T-cell (primary cell): ENCODE measurements at regions not wholly inside any gene's neighbourhood (a gene's known extent, or its start where the extent isn't known, plus 50 kb on each side); places are given as distances from the start of the nearest gene placed in this dataset.

ENCODE experiments used
- ATAC-seq, 4 experiments: fragments of 200-7000 bp in 3 of 4; fragments of 150-1000 bp in 1 of 4; cut with Tn5 transposase; replicated peaks in 1 of 4; 1 replicate in 3 of 4; 2 replicates in 1 of 4; pipeline ENCODE4 v1.10.0; 2021; ENCODE audit warnings: moderate library complexity in 3 of 4, mild to moderate bottlenecking in 2 of 4, moderate number of reproducible peaks in 1 of 4
- CTCF ChIA-PET, 2 donors: fragments of 300-600 bp; sonication (Branson Sonifier 250); formaldehyde crosslinking; loops; one replicate each; lab custom pipeline; 2022; ENCODE audit warnings: antibody characterized with exemption in 2 of 2; lab: Charles Lee
- POLR2A ChIA-PET, 2 donors: fragments of 300-600 bp; sonication (Branson Sonifier 250); formaldehyde crosslinking; loops; one replicate each; lab custom pipeline; 2022; ENCODE audit warnings: antibody characterized with exemption in 2 of 2; lab: Charles Lee
- DNase-seq, 35 experiments: peaks; one replicate each; pipeline versions ENCODE4 v3.0.0 to v3.0.0-alpha.2; 2013 to 2023
- H3K27ac ChIP-seq: one replicate; pipeline ENCODE4 v1.5.1; 2013; ENCODE audit warnings: low read length
- H3K27me3 ChIP-seq, 2 experiments: replicated peaks in 1 of 2; 1 replicate in 1 of 2; 2 replicates in 1 of 2; pipeline versions ENCODE4 v1.6.1 to v1.7.0; 2013; ENCODE audit warnings: low read length in 1 of 2, mixed read lengths in 1 of 2; ENCODE audit not compliant: control insufficient read depth in 2 of 2, insufficient read depth in 2 of 2; ENCODE audit errors: extremely low read depth in 1 of 2
- H3K36me3 ChIP-seq, 2 donors: 1 replicate in 1 of 2; 2 replicates in 1 of 2; pipeline versions ENCODE4 v1.6.1 to v1.7.0; 2013; ENCODE audit warnings: low read length in 1 of 2; ENCODE audit not compliant: control insufficient read depth in 2 of 2, insufficient read depth in 1 of 2; ENCODE audit errors: extremely low read depth in 1 of 2
- H3K4me1 ChIP-seq, 2 experiments: 1 replicate in 1 of 2; 2 replicates in 1 of 2; pipeline versions ENCODE4 v1.6.1 to v1.7.0; 2013; ENCODE audit warnings: low read length in 2 of 2, mixed read lengths in 1 of 2; ENCODE audit not compliant: insufficient read depth in 2 of 2, control insufficient read depth in 1 of 2; ENCODE audit errors: extremely low read depth in 1 of 2
- H3K4me3 ChIP-seq, 2 donors: 1 replicate in 1 of 2; 2 replicates in 1 of 2; pipeline versions ENCODE4 v1.5.1 to v1.7.0; 2013; ENCODE audit warnings: mild to moderate bottlenecking in 2 of 2, low read length in 1 of 2, moderate library complexity in 1 of 2; ENCODE audit not compliant: control insufficient read depth in 1 of 2; ENCODE audit errors: extremely low read depth in 1 of 2
- H3K9me3 ChIP-seq: 2 replicates; pipeline ENCODE4 v1.7.0; 2013
- H3K27ac Mint-ChIP-seq, 2 donors: one replicate each; pipeline ENCODE4 v1.8.0; 2020 to 2021; ENCODE audit warnings: mild to moderate bottlenecking in 2 of 2, mixed read lengths in 2 of 2
- H3K27me3 Mint-ChIP-seq, 2 donors: one replicate each; pipeline ENCODE4 v1.8.0; 2021 to 2022; ENCODE audit warnings: mixed read lengths in 2 of 2
- H3K36me3 Mint-ChIP-seq: one replicate; pipeline ENCODE4 v1.8.0; 2021; ENCODE audit warnings: mixed read lengths
- H3K4me1 Mint-ChIP-seq, 3 donors: one replicate each; pipeline ENCODE4 v1.8.0; 2020 to 2022; ENCODE audit warnings: mixed read lengths in 3 of 3, mild to moderate bottlenecking in 1 of 3
- H3K4me3 Mint-ChIP-seq, 3 donors: one replicate each; pipeline ENCODE4 v1.8.0; 2020 to 2022; ENCODE audit warnings: mild to moderate bottlenecking in 3 of 3, mixed read lengths in 3 of 3, moderate library complexity in 3 of 3
- H3K9me3 Mint-ChIP-seq, 3 donors: one replicate each; pipeline ENCODE4 v1.8.0; 2020 to 2022; ENCODE audit warnings: mixed read lengths in 3 of 3
- WGBS: methylation state at CpG from one replicate; pipeline ENCODE4 v1.1.5; 2013; ENCODE audit warnings: missing lambda C conversion rate; ENCODE audit not compliant: insufficient coverage; 5-methylcytosine and 5-hydroxymethylcytosine counted together

- H3K9me3 Mint-ChIP-seq, result peaks cover 9 to 19% (median 16%) of the 10 kb centered on the region in 3 donors
- CTCF ChIA-PET, result interaction anchor here in 1 of 2 donors (0.5 kb wide), 1 partner anchor 8 kb away, joined by 5 read pairs; no protein-coding TSS in a partner anchor
- H3K27ac Mint-ChIP-seq, result no peak overlapping the region
- WGBS, result 100% methylated on average over 3 of the region's 5 CpGs
- Histone ChIP-seq H3K36me3 (no peaks in the 10 kb centered on the region), H3K9me3 (no peaks in the 10 kb centered on the region), H3K27ac (no peak overlapping the region), H3K4me3 (no peak overlapping the region), H3K27me3 (peaks cover 0 to 10% of the 10 kb centered on the region in 2 experiments), H3K4me1 (no peaks in the 10 kb centered on the region)
- H3K4me1 Mint-ChIP-seq, result no peaks in the 10 kb centered on the region
- no peak overlapping the region for H3K4me3 Mint-ChIP-seq
- ATAC-seq (no peak), DNase-seq (no peak)
- POLR2A ChIA-PET, result no interaction called here
- no peaks in the 10 kb centered on the region for H3K36me3 Mint-ChIP-seq
- peaks cover 6 to 10% of the 10 kb centered on the region in 2 donors for H3K27me3 Mint-ChIP-seq
Observed at GRCh38 chr20:23242556-23243180, 107.9 kb upstream of the NXT1 start.

DNA sequence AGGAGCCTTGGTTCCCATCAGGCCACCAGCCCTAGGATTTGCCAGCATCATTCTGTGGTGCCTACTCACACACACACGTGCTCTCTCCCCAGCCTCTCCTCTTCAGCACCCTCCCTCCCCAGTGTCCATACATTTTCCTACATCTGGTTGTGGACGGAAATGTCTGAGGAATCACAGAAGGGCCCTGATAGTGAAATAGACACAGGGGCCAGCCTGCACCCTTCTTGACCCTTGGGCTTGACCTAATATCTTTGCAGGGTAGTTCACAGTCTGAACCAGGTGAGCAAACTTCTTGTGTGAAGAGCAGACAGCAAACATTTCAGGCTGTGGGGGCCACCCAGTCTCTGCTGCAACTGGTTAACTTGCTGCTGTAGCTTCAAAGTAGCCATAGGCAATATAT lies 108.5 kb upstream of the NXT1 start:
- H3K36me3 ChIP-seq, result no peaks in the 10 kb centered on the region
- Mint-ChIP-seq H3K36me3 (no peaks in the 10 kb centered on the region), H3K4me3 (no peak overlapping the region), H3K27ac (no peak overlapping the region), H3K9me3 (peaks cover 15 to 23% (median 21%) of the 10 kb centered on the region in 3 donors), H3K4me1 (no peaks in the 10 kb centered on the region), H3K27me3 (peaks cover 6 to 10% of the 10 kb centered on the region in 2 donors)
- 86% methylated on average over 1 of the region's 2 CpGs for WGBS
- DNase-seq (no peak), ATAC-seq (no peak)
- H3K4me3 ChIP-seq, result no peak overlapping the region
- no peak overlapping the region for H3K27ac ChIP-seq
- H3K27me3 ChIP-seq, result peaks cover 0 to 10% of the 10 kb centered on the region in 2 experiments
- CTCF ChIA-PET, result interaction anchor here in 1 of 2 donors (0.5 kb wide), 1 partner anchor 8 kb away, joined by 5 read pairs; no protein-coding TSS in a partner anchor
- no peaks in the 10 kb centered on the region for H3K9me3 ChIP-seq
- POLR2A ChIA-PET, result no interaction called here
- H3K4me1 ChIP-seq, result no peaks in the 10 kb centered on the region

GRCh38 chr20:23241416-23241815 lies 109.2 kb upstream of the NXT1 start:
- H3K9me3 Mint-ChIP-seq, result peaks cover 16 to 23% (median 21%) of the 10 kb centered on the region in 3 donors
- Histone ChIP-seq H3K27ac (no peak overlapping the region), H3K27me3 (peaks cover 0 to 10% of the 10 kb centered on the region in 2 experiments), H3K4me1 (no peaks in the 10 kb centered on the region), H3K4me3 (no peak overlapping the region), H3K9me3 (no peaks in the 10 kb centered on the region), H3K36me3 (no peaks in the 10 kb centered on the region)
- POLR2A ChIA-PET, result no interaction called here
- CTCF ChIA-PET, result no interaction called here
- no peak overlapping the region for H3K4me3 Mint-ChIP-seq
- WGBS, result 83% methylated on average over 1 of the region's 3 CpGs
- H3K36me3 Mint-ChIP-seq, result no peaks in the 10 kb centered on the region
- DNase-seq, result no peak
- H3K27me3 Mint-ChIP-seq, result peaks cover 6 to 10% of the 10 kb centered on the region in 2 donors
- no peak overlapping the region for H3K27ac Mint-ChIP-seq
- ATAC-seq, result no peak
- H3K4me1 Mint-ChIP-seq, result no peaks in the 10 kb centered on the region

- H3K27me3 ChIP-seq, result peaks cover 0 to 10% of the 10 kb centered on the region in 2 experiments
- H3K4me1 Mint-ChIP-seq, result no peaks in the 10 kb centered on the region
- no peak overlapping the region for H3K4me3 ChIP-seq
- peaks cover 17 to 23% (median 21%) of the 10 kb centered on the region in 3 donors for H3K9me3 Mint-ChIP-seq
- DNase-seq, result no peak
- H3K36me3 ChIP-seq, result no peaks in the 10 kb centered on the region
- H3K4me1 ChIP-seq, result no peaks in the 10 kb centered on the region
- no peak overlapping the region for H3K27ac Mint-ChIP-seq
- H3K27me3 Mint-ChIP-seq, result peaks cover 5 to 9% of the 10 kb centered on the region in 2 donors
- no peak overlapping the region for H3K4me3 Mint-ChIP-seq
- no peak overlapping the region for H3K27ac ChIP-seq
- POLR2A ChIA-PET, result no interaction called here
- ATAC-seq, result no peak
- H3K9me3 ChIP-seq, result no peaks in the 10 kb centered on the region
- CTCF ChIA-PET, result no interaction called here
- no peaks in the 10 kb centered on the region for H3K36me3 Mint-ChIP-seq
- WGBS, result no CpG with 5 or more reads among the region's 1 CpG
Observed at GRCh38 chr20:23240519-23240918, 110.1 kb upstream of the NXT1 start.

- Mint-ChIP-seq H3K36me3 (no peaks in the 10 kb centered on the region), H3K4me3 (no peak overlapping the region), H3K9me3 (peaks cover 21 to 31% (median 27%) of the 10 kb centered on the region in 3 donors), H3K27ac (no peak overlapping the region), H3K27me3 (peaks cover 0 to 4% of the 10 kb centered on the region in 2 donors), H3K4me1 (no peaks in the 10 kb centered on the region)
- H3K4me1 ChIP-seq, result no peaks in the 10 kb centered on the region
- no peak overlapping the region for H3K27ac ChIP-seq
- DNase-seq (no peak), ATAC-seq (no peak)
- H3K4me3 ChIP-seq, result no peak overlapping the region
- H3K27me3 ChIP-seq, result peaks cover 0 to 10% of the 10 kb centered on the region in 2 experiments
- ChIA-PET CTCF (no interaction called here), POLR2A (no interaction called here)
- H3K36me3 ChIP-seq, result no peaks in the 10 kb centered on the region
- no peaks in the 10 kb centered on the region for H3K9me3 ChIP-seq
Observed at GRCh38 chr20:23237201-23237600, 113.4 kb upstream of the NXT1 start.

DNA sequence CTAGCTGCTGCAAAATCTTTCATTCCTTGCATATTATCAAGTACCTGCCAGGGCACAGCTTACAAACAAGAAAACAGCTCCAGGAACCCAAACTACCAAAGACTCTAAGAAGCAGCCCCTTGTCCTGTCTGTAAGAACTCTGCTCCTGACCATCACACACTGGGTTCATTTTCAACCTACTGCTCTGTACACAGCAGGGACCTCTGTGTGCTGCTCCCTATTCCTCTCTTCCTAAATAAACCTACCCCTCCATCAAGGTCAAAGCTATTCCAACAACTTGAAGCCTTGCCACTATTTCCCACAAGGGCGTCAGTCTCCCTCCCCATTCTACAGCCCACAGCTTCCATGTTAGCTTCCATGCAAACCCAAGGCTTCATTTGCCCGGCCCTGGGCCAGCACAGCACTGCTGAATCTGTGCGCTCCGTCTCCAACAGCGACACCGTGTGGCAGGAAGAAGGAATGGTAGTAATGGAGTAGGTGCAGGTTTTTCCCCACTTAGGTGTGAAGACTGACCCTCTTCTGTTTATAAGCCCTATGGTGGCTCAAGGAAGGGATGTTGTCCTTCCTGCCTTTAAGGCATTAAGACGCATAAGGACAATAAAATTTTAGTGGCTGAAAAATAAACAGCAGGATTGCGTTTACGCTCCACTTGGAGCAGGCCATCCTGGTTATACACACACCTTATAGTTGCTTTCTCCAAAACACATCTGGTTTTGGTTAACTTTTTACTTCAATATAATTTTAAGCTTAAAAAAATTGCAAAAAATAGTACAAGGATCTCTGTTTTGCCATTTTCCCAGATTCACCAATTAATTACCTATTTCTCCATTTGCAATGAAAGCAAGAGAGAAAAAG lies 115.2 kb upstream of the NXT1 start:
- WGBS, result 40% methylated on average over 1 of the region's 9 CpGs
- CTCF ChIA-PET, result no interaction called here

More for the DNA sequence above, 115.2 kb upstream of the NXT1 start:
- Histone ChIP-seq H3K4me1 (peaks cover 2 to 5% of the 10 kb centered on the region in 2 experiments), H3K36me3 (no peaks in the 10 kb centered on the region), H3K27ac (no peak overlapping the region), H3K27me3 (peaks cover 0 to 7% of the 10 kb centered on the region in 2 experiments), H3K4me3 (no peak overlapping the region), H3K9me3 (no peaks in the 10 kb centered on the region)
- Mint-ChIP-seq H3K27me3 (no peaks in the 10 kb centered on the region), H3K9me3 (peaks cover 21 to 37% (median 34%) of the 10 kb centered on the region in 3 donors), H3K4me3 (no peak overlapping the region), H3K36me3 (no peaks in the 10 kb centered on the region), H3K27ac (no peak overlapping the region), H3K4me1 (no peaks in the 10 kb centered on the region)
- ATAC-seq, result no peak
- POLR2A ChIA-PET, result no interaction called here
- peak in 5 of 35 experiments; percentile 2 to 37 (median 6) for DNase-seq
